ENCODE measurements at regions not wholly inside any gene's neighbourhood (a gene's known extent, or its start where the extent isn't known, plus 50 kb on each side); places are given as distances from the start of the nearest gene placed in this dataset.
"Not testable (repeated sequence)": the region's sequence is repeated elsewhere in the genome, so short reads cannot be mapped to it uniquely, and the experiment has no call there.

- TF ChIP-seq CTCF (IDR thresholded peaks at IDR 0.05; ENCODE audit: insufficient read depth, low read length, poor library complexity, severe bottlenecking): no peak
- DNase-seq (ENCODE audit: extremely low read depth, insufficient read length): no peak
Observed at GRCh38 chr17:20938244-20938643, 104.6 kb downstream of the USP22 start.

GRCh38 chr17:20938988-20939615, 103.7 kb downstream of the USP22 start:
- peaks cover 2% of the 10 kb centered on the region; the same call in 1 of the 2 replicates for H3K27me3 ChIP-seq (replicated peaks; ENCODE audit: control insufficient read depth, insufficient read depth, low read length)
- no peak for DNase-seq (ENCODE audit: extremely low read depth, insufficient read length)
- no peak overlapping the region for H3K4me3 ChIP-seq (replicated peaks; ENCODE audit: low read depth, low read length)
- no peak for TF ChIP-seq CTCF (IDR thresholded peaks at IDR 0.05; ENCODE audit: insufficient read depth, low read length, poor library complexity, severe bottlenecking)
- no peaks in the 10 kb centered on the region for H3K36me3 ChIP-seq (ENCODE audit: control insufficient read depth, insufficient read depth, low read length)

More at GRCh38 chr17:20938244-20938643, 104.6 kb downstream of the USP22 start:
- H3K36me3 ChIP-seq (ENCODE audit: control insufficient read depth, insufficient read depth, low read length): no peaks in the 10 kb centered on the region
- H3K4me3 ChIP-seq (replicated peaks; ENCODE audit: low read depth, low read length): no peak overlapping the region
- H3K27me3 ChIP-seq (replicated peaks; ENCODE audit: control insufficient read depth, insufficient read depth, low read length): peaks cover 1% of the 10 kb centered on the region; the same call in 1 of the 2 replicates

- Histone ChIP-seq H3K36me3 (ENCODE audit: control insufficient read depth, insufficient read depth, low read length) (no peaks in the 10 kb centered on the region), H3K27me3 (replicated peaks; ENCODE audit: control insufficient read depth, insufficient read depth, low read length) (peaks cover 4% of the 10 kb centered on the region), H3K4me3 (replicated peaks; ENCODE audit: low read depth, low read length) (no peak overlapping the region)
- TF ChIP-seq CTCF (IDR thresholded peaks at IDR 0.05; ENCODE audit: insufficient read depth, low read length, poor library complexity, severe bottlenecking): no peak
- no peak for DNase-seq (ENCODE audit: extremely low read depth, insufficient read length)
Observed at GRCh38 chr17:20941872-20942271, 100.9 kb downstream of the USP22 start.

- Histone ChIP-seq H3K4me3 (replicated peaks; ENCODE audit: low read depth, low read length) (no peak overlapping the region), H3K36me3 (ENCODE audit: control insufficient read depth, insufficient read depth, low read length) (no peaks in the 10 kb centered on the region), H3K27me3 (replicated peaks; ENCODE audit: control insufficient read depth, insufficient read depth, low read length) (peaks cover 4% of the 10 kb centered on the region)
- TF ChIP-seq CTCF (IDR thresholded peaks at IDR 0.05; ENCODE audit: insufficient read depth, low read length, poor library complexity, severe bottlenecking): peak; percentile 61
- DNase-seq (ENCODE audit: extremely low read depth, insufficient read length): no peak
Observed at GRCh38 chr17:20944014-20944865, 98.6 kb downstream of the USP22 start.

GRCh38 chr17:20947708-20948107, 95.1 kb downstream of the USP22 start:
- not testable (repeated sequence) for H3K27me3 ChIP-seq (replicated peaks; ENCODE audit: control insufficient read depth, insufficient read depth, low read length); H3K36me3 ChIP-seq (ENCODE audit: control insufficient read depth, insufficient read depth, low read length); DNase-seq (ENCODE audit: extremely low read depth, insufficient read length); H3K4me3 ChIP-seq (replicated peaks; ENCODE audit: low read depth, low read length)
